ENCODE measurements at regions not wholly inside any gene's neighbourhood (a gene's known extent, or its start where the extent isn't known, plus 50 kb on each side); places are given as distances from the start of the nearest gene placed in this dataset.

DNA sequence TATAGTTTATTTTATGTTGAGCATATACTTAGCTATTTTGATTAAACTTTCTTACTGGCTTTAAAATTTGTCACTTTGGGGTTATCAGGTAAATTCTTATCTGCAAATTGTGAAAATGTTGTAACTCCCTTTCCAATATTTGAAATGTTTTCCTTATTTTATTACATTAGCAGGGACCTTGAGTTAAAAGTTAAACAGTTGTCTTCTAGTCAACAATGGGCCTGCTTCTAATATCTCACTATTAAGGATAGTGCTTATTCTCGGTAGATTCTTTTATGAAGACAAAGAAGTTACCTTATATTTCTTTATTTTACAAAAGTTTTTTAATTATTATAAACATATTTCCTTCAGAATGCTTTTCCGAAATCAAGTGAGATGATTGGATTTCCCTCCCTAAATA lies 53.7 kb upstream of the AHR start:
- Histone ChIP-seq H3K27ac (ENCODE audit: low read depth, low read length) (no peak overlapping the region), H2BK12ac (ENCODE audit: low read depth, low read length) (no peak overlapping the region), H3K23me2 (ENCODE audit: low read depth, low read length) (no peaks in the 10 kb centered on the region), H2BK5ac (ENCODE audit: low read depth, low read length) (no peak overlapping the region), H3K4me1 (replicated peaks in 1 of 4; ENCODE audit: control insufficient read depth in 3 of 4, insufficient read depth in 4 of 4, low read length in 3 of 4) (no peaks in the 10 kb centered on the region), H2BK20ac (ENCODE audit: low read length) (no peak overlapping the region), H3K36me3 (ENCODE audit: control insufficient read depth in 2 of 4, insufficient read depth in 4 of 4, low read length in 3 of 4) (no peaks in the 10 kb centered on the region), H2BK15ac (ENCODE audit: low read length) (no peak overlapping the region), H2AK5ac (ENCODE audit: low read depth, low read length) (no peak overlapping the region), H3K23ac (ENCODE audit: insufficient read length) (no peak overlapping the region), H3K56ac (replicated peaks; ENCODE audit: insufficient read length, low read depth, low read length) (no peak overlapping the region), H4K20me1 (replicated peaks in 1 of 2; ENCODE audit: control insufficient read depth in 1 of 2, insufficient read depth in 2 of 2, low read length in 2 of 2) (no peaks in the 10 kb centered on the region), H3K9ac (replicated peaks in 1 of 4; ENCODE audit: extremely low read depth in 1 of 4, low read depth in 3 of 4, low read length in 3 of 4) (no peak overlapping the region), H2BK120ac (replicated peaks; ENCODE audit: low read depth, low read length) (no peak overlapping the region), H3K4ac (replicated peaks; ENCODE audit: insufficient read length, low read depth, low read length) (no peak overlapping the region), H4K5ac (ENCODE audit: insufficient read length, low read depth, low read length) (no peak overlapping the region), H3K4me3 (ENCODE audit: extremely low read depth in 1 of 4, insufficient read depth in 2 of 4, low read depth in 3 of 4, low read length in 4 of 4) (no peak overlapping the region), H3K4me2 (ENCODE audit: insufficient read depth in 1 of 2, low read depth in 2 of 2, low read length in 2 of 2) (no peak overlapping the region), H4K8ac (ENCODE audit: extremely low read depth, insufficient read depth, low read length) (no peak overlapping the region), H3K14ac (ENCODE audit: insufficient read length) (no peak overlapping the region), H3K18ac (ENCODE audit: extremely low read depth, low read length) (no peak overlapping the region), H3K9me3 (ENCODE audit: insufficient read depth in 2 of 2, low read depth in 1 of 2, low read length in 1 of 2) (no peaks in the 10 kb centered on the region), H3K79me1 (ENCODE audit: low read depth, low read length) (no peaks in the 10 kb centered on the region), H3K79me2 (ENCODE audit: control insufficient read depth in 1 of 2, insufficient read depth in 2 of 2, low read length in 2 of 2) (no peaks in the 10 kb centered on the region), H2AFZ (ENCODE audit: low read length) (no peak overlapping the region), H3K27me3 (replicated peaks in 1 of 4; ENCODE audit: control insufficient read depth in 3 of 4, extremely low read depth in 1 of 4, insufficient read depth in 3 of 4, low read length in 3 of 4) (no peaks in the 10 kb centered on the region), H4K91ac (replicated peaks; ENCODE audit: insufficient read length, low read length) (no peak overlapping the region)
- no peak for FAIRE-seq
- ChIA-PET POLR2A (ENCODE audit: partially characterized antibody) (no interaction called here), CTCF (ENCODE audit: partially characterized antibody) (no interaction called here)
- TF ChIP-seq GABPA (IDR thresholded peaks at IDR 0.05; ENCODE audit: borderline replicate concordance, insufficient read depth, low read length) (no peak), TCF12 (IDR thresholded peaks at IDR 0.05; ENCODE audit: low read depth, low read length) (no peak), RBBP5 (IDR thresholded peaks at IDR 0.05; ENCODE audit: borderline replicate concordance, low read depth, low read length) (no peak), RXRA (IDR thresholded peaks at IDR 0.05; ENCODE audit: insufficient read depth, low read depth, low read length) (no peak), JUN (IDR thresholded peaks at IDR 0.05; ENCODE audit: low read depth, low read length) (no peak), GTF2F1 (IDR thresholded peaks at IDR 0.05; ENCODE audit: borderline replicate concordance, low read depth, low read length) (no peak), EZH2 (IDR thresholded peaks at IDR 0.05; ENCODE audit: low read depth, low read length, severe bottlenecking) (no peak), POLR2AphosphoS5 (IDR thresholded peaks at IDR 0.05; ENCODE audit: low read depth, low read length) (no peak), KDM4A (IDR thresholded peaks at IDR 0.05; ENCODE audit: low read depth, low read length, severe bottlenecking) (no peak), ATF2 (IDR thresholded peaks at IDR 0.05; ENCODE audit: low read length) (no peak), HDAC2 (IDR thresholded peaks at IDR 0.05; ENCODE audit: borderline replicate concordance in 1 of 2, low read depth in 2 of 2, low read length in 2 of 2) (no peak), POU5F1 (IDR thresholded peaks at IDR 0.05; ENCODE audit: low read depth, low read length) (no peak), TBP (IDR thresholded peaks at IDR 0.05; ENCODE audit: low read depth, low read length) (no peak), BCL11A (IDR thresholded peaks at IDR 0.05; ENCODE audit: low read depth in 2 of 2, low read length in 2 of 2) (no peak)
- DNase-seq (ENCODE audit: low read depth in 1 of 2, low spot score in 2 of 2), result no peak
- WGBS, 2 experiments (ENCODE audit: extremely low coverage in 1 of 2, insufficient coverage in 1 of 2, insufficient read length in 1 of 2, insufficient replicate concordance in 2 of 2, low coverage in 1 of 2, low lambda C conversion rate in 2 of 2, missing lambda C conversion rate in 1 of 2), result 100% methylated on average over 2 of the region's 2 CpGs; no CpG with 5 or more reads in 1 of the 2 experiments
